Liver (tissue), 8 donors: ENCODE measurements at regions not wholly inside any gene's neighbourhood (a gene's known extent, or its start where the extent isn't known, plus 50 kb on each side); places are given as distances from the start of the nearest gene placed in this dataset.

Source experiments
- DNase-seq: peaks from one replicate; pipeline ENCODE4 v3.0.0-alpha.2; 2017; ENCODE audit warnings: low spot score
- H3K27ac ChIP-seq, 2 donors: one replicate each; pipeline ENCODE4 v1.7.0; 2013; ENCODE audit warnings: inconsistent platforms in 2 of 2, low read length in 2 of 2, control low read depth in 1 of 2, low read depth in 1 of 2, mild to moderate bottlenecking in 1 of 2
- H3K27me3 ChIP-seq, 4 donors: one replicate each; pipeline versions ENCODE4 v1.6.1 to v1.7.0; 2013; ENCODE audit warnings: low read length in 3 of 4, inconsistent platforms in 1 of 4, mild to moderate bottlenecking in 1 of 4, moderate library complexity in 1 of 4; ENCODE audit not compliant: control insufficient read depth in 4 of 4, insufficient read depth in 4 of 4
- H3K36me3 ChIP-seq, 4 donors: one replicate each; pipeline versions ENCODE4 v1.6.1 to v1.7.0; 2013; ENCODE audit warnings: low read length in 3 of 4, mild to moderate bottlenecking in 3 of 4, low read depth in 1 of 4, moderate library complexity in 1 of 4; ENCODE audit not compliant: control insufficient read depth in 4 of 4, insufficient read depth in 3 of 4
- H3K4me1 ChIP-seq, 4 donors: one replicate each; pipeline versions ENCODE4 v1.6.1 to v1.7.0; 2013; ENCODE audit warnings: low read length in 3 of 4, mild to moderate bottlenecking in 3 of 4, moderate library complexity in 1 of 4; ENCODE audit not compliant: control insufficient read depth in 4 of 4, insufficient read depth in 4 of 4
- H3K4me3 ChIP-seq, 3 donors: one replicate each; pipeline versions ENCODE4 v1.6.1 to v1.7.0; 2013; ENCODE audit warnings: low read length in 3 of 3, control low read depth in 1 of 3, low read depth in 1 of 3, mild to moderate bottlenecking in 1 of 3
- H3K9ac ChIP-seq, 2 donors: one replicate each; pipeline ENCODE4 v1.7.0; 2013; ENCODE audit warnings: low read length in 2 of 2, mild to moderate bottlenecking in 2 of 2, moderate library complexity in 2 of 2, control low read depth in 1 of 2, low read depth in 1 of 2
- H3K9me3 ChIP-seq, 4 donors: one replicate each; pipeline versions ENCODE4 v1.6.1 to v1.7.0; 2013; ENCODE audit warnings: low read length in 3 of 4; ENCODE audit not compliant: control insufficient read depth in 4 of 4
- EGR1 ChIP-seq, 2 donors: IDR thresholded peaks; 2 replicates each; pipeline ENCODE4 v1.6.1; 2016 to 2018; ENCODE audit warnings: antibody characterized with exemption in 2 of 2, low read depth in 2 of 2
- FOXA1 ChIP-seq: IDR thresholded peaks from 2 replicates; pipeline ENCODE4 v1.6.1; 2016; ENCODE audit warnings: antibody characterized with exemption
- FOXA2 ChIP-seq: IDR thresholded peaks from 2 replicates; pipeline ENCODE4 v1.6.1; 2016; ENCODE audit warnings: antibody characterized with exemption
- GABPA ChIP-seq, 2 donors: IDR thresholded peaks in 1 of 2; conservative IDR thresholded peaks in 1 of 2; 2 replicates each; pipeline ENCODE4 v1.6.1; 2016; ENCODE audit warnings: antibody characterized with exemption in 2 of 2, mild to moderate bottlenecking in 1 of 2, moderate library complexity in 1 of 2
- HNF4A ChIP-seq, 2 donors: conservative IDR thresholded peaks; 2 replicates each; pipeline ENCODE4 v1.6.1; 2016; ENCODE audit warnings: antibody characterized with exemption in 2 of 2, mild to moderate bottlenecking in 2 of 2
- HNF4G ChIP-seq: IDR thresholded peaks from 2 replicates; pipeline ENCODE4 v1.6.1; 2016; ENCODE audit warnings: antibody characterized with exemption
- JUND ChIP-seq, 2 donors: IDR thresholded peaks; 2 replicates each; pipeline ENCODE4 v1.6.1; 2016; ENCODE audit warnings: antibody characterized with exemption in 2 of 2
- NR2F2 ChIP-seq: IDR thresholded peaks from 2 replicates; pipeline ENCODE4 v1.6.1; 2016; ENCODE audit warnings: antibody characterized with exemption
- RAD21 ChIP-seq, 2 donors: IDR thresholded peaks; 2 replicates each; pipeline ENCODE4 v1.6.1; 2016; ENCODE audit warnings: antibody characterized with exemption in 2 of 2, mild to moderate bottlenecking in 2 of 2
- RXRA ChIP-seq, 2 donors: IDR thresholded peaks; 2 replicates each; pipeline ENCODE4 v1.6.1; 2017 to 2018; ENCODE audit warnings: antibody characterized with exemption in 2 of 2, mild to moderate bottlenecking in 1 of 2
- SP1 ChIP-seq: IDR thresholded peaks from 2 replicates; pipeline ENCODE4 v1.6.1; 2018; ENCODE audit warnings: antibody characterized with exemption, mild to moderate bottlenecking
- TAF1 ChIP-seq: conservative IDR thresholded peaks from 2 replicates; pipeline ENCODE4 v1.6.1; 2016; ENCODE audit warnings: antibody characterized with exemption, mild to moderate bottlenecking
- WGBS: extraction: QIAGEN DNeasy Blood & Tissue Kit; methylation state at CpG from one replicate; pipeline ENCODE4 v1.1.7; 2013; 5-methylcytosine and 5-hydroxymethylcytosine counted together
- TF ChIP-seq, protein P1 (sequence below): IDR thresholded peaks from 2 replicates; pipeline ENCODE4 v1.6.1; 2016; ENCODE audit warnings: antibody characterized with exemption
- TF ChIP-seq, protein P2 (sequence below): fragments of 150-350 bp; IDR thresholded peaks from 2 replicates; pipeline ENCODE4 v1.5.1; 2017; ENCODE audit warnings: improper control_type of control experiment, low read depth, low read length; ENCODE audit not compliant: missing input control
- TF ChIP-seq, protein P3 (sequence below): IDR thresholded peaks from 2 replicates; pipeline ENCODE4 v1.6.1; 2016; ENCODE audit warnings: antibody characterized with exemption, mild to moderate bottlenecking
- TF ChIP-seq, protein P4 (sequence below): IDR thresholded peaks from 2 replicates; pipeline ENCODE4 v1.6.1; 2016; ENCODE audit warnings: antibody characterized with exemption
- TF ChIP-seq, protein P5 (sequence below): IDR thresholded peaks from 2 replicates; pipeline ENCODE4 v1.6.1; 2016; ENCODE audit warnings: antibody characterized with exemption
- donor health status: healthy.
- donor health status: healthy.
- donor health status: healthy.
- donor health status: healthy.
- donor health status: healthy.

DNA sequence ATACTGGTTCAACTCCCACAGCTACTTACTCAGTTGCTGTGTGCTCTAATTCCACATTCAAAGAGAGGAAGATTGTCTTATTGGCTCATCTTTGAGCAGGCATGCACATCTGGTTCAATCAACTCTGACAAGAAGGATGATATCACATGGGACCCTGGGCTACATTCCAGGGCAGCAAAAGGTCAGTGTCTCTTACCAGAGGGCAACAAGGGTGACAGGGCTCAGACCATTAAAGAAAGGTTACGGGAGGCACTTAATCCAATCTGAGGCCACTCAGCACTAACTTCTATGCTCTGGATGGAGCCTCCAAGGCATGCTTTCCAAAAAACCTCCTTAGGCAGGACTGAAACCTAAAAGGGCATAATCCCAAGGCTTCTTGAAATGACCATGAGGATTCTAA, 549.4 kb upstream of the API5 start (continued):
- no peak for TF ChIP-seq JUND (IDR thresholded peaks at IDR 0.05)

DNA sequence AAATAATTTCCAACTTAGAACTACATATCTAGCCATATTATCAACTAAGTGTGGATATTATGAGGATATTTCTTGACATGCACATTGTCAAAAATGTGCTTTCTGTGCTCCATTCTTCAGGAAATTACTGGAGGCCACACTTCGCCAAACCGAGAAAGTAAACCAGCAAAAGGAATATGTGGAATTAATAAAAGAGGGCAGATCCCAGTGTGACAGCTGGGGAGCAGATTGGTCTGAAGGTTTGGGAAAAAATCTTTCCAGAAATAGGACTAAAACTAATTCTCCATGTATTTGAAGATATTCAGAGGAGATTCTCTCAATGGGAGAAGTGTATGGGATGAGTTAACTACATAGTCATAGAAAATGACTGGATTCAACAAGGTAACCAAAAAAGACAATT, 546.9 kb upstream of the API5 start:
- 88% methylated on average over 2 of the region's 2 CpGs for WGBS
- Histone ChIP-seq H3K4me1 (no peaks in the 10 kb centered on the region), H3K27ac (no peak overlapping the region), H3K9me3 (no peaks in the 10 kb centered on the region), H3K9ac (no peak overlapping the region), H3K4me3 (no peak overlapping the region), H3K27me3 (no peaks in the 10 kb centered on the region), H3K36me3 (no peaks in the 10 kb centered on the region)
- no peak for DNase-seq
- TF ChIP-seq, protein P1, sequence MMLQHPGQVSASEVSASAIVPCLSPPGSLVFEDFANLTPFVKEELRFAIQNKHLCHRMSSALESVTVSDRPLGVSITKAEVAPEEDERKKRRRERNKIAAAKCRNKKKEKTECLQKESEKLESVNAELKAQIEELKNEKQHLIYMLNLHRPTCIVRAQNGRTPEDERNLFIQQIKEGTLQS: no peak
- TF ChIP-seq, protein P2, sequence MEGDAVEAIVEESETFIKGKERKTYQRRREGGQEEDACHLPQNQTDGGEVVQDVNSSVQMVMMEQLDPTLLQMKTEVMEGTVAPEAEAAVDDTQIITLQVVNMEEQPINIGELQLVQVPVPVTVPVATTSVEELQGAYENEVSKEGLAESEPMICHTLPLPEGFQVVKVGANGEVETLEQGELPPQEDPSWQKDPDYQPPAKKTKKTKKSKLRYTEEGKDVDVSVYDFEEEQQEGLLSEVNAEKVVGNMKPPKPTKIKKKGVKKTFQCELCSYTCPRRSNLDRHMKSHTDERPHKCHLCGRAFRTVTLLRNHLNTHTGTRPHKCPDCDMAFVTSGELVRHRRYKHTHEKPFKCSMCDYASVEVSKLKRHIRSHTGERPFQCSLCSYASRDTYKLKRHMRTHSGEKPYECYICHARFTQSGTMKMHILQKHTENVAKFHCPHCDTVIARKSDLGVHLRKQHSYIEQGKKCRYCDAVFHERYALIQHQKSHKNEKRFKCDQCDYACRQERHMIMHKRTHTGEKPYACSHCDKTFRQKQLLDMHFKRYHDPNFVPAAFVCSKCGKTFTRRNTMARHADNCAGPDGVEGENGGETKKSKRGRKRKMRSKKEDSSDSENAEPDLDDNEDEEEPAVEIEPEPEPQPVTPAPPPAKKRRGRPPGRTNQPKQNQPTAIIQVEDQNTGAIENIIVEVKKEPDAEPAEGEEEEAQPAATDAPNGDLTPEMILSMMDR: no peak
- TF ChIP-seq FOXA2 (no peak), RXRA (IDR thresholded peaks at IDR 0.05) (no peak), HNF4A (conservative IDR thresholded peaks at IDR 0.05) (no peak), NR2F2 (no peak), TAF1 (no peak), FOXA1 (no peak), EGR1 (IDR thresholded peaks at IDR 0.05; ENCODE audit: low read depth in 2 of 2) (no peak), GABPA (IDR thresholded peaks at IDR 0.05 in 1 of 2, conservative IDR thresholded peaks at IDR 0.05 in 1 of 2) (no peak), HNF4G (no peak), RAD21 (IDR thresholded peaks at IDR 0.05) (no peak), SP1 (no peak)
- TF ChIP-seq, protein P3, sequence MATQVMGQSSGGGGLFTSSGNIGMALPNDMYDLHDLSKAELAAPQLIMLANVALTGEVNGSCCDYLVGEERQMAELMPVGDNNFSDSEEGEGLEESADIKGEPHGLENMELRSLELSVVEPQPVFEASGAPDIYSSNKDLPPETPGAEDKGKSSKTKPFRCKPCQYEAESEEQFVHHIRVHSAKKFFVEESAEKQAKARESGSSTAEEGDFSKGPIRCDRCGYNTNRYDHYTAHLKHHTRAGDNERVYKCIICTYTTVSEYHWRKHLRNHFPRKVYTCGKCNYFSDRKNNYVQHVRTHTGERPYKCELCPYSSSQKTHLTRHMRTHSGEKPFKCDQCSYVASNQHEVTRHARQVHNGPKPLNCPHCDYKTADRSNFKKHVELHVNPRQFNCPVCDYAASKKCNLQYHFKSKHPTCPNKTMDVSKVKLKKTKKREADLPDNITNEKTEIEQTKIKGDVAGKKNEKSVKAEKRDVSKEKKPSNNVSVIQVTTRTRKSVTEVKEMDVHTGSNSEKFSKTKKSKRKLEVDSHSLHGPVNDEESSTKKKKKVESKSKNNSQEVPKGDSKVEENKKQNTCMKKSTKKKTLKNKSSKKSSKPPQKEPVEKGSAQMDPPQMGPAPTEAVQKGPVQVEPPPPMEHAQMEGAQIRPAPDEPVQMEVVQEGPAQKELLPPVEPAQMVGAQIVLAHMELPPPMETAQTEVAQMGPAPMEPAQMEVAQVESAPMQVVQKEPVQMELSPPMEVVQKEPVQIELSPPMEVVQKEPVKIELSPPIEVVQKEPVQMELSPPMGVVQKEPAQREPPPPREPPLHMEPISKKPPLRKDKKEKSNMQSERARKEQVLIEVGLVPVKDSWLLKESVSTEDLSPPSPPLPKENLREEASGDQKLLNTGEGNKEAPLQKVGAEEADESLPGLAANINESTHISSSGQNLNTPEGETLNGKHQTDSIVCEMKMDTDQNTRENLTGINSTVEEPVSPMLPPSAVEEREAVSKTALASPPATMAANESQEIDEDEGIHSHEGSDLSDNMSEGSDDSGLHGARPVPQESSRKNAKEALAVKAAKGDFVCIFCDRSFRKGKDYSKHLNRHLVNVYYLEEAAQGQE: no peak
- TF ChIP-seq, protein P4, sequence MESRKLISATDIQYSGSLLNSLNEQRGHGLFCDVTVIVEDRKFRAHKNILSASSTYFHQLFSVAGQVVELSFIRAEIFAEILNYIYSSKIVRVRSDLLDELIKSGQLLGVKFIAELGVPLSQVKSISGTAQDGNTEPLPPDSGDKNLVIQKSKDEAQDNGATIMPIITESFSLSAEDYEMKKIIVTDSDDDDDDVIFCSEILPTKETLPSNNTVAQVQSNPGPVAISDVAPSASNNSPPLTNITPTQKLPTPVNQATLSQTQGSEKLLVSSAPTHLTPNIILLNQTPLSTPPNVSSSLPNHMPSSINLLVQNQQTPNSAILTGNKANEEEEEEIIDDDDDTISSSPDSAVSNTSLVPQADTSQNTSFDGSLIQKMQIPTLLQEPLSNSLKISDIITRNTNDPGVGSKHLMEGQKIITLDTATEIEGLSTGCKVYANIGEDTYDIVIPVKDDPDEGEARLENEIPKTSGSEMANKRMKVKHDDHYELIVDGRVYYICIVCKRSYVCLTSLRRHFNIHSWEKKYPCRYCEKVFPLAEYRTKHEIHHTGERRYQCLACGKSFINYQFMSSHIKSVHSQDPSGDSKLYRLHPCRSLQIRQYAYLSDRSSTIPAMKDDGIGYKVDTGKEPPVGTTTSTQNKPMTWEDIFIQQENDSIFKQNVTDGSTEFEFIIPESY: no peak
- TF ChIP-seq, protein P5, sequence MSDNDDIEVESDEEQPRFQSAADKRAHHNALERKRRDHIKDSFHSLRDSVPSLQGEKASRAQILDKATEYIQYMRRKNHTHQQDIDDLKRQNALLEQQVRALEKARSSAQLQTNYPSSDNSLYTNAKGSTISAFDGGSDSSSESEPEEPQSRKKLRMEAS: no peak
